Ishikawa (cell line): ENCODE measurements at regions not wholly inside any gene's neighbourhood (a gene's known extent, or its start where the extent isn't known, plus 50 kb on each side); places are given as distances from the start of the nearest gene placed in this dataset.

Experiments
- CEBPB ChIP-seq: IDR thresholded peaks from 2 replicates; pipeline ENCODE4 v1.6.1; 2012
- CREB1 ChIP-seq: IDR thresholded peaks from 2 replicates; pipeline ENCODE4 v1.6.1; 2012; ENCODE audit warnings: low read depth
- EGR1 ChIP-seq: IDR thresholded peaks from 2 replicates; pipeline ENCODE4 v1.6.1; 2012
- EP300 ChIP-seq: IDR thresholded peaks from 2 replicates; pipeline ENCODE4 v1.6.1; 2012; ENCODE audit warnings: borderline replicate concordance
- FOXM1 ChIP-seq: IDR thresholded peaks from 2 replicates; pipeline ENCODE4 v1.6.1; 2012; ENCODE audit warnings: low read depth, borderline replicate concordance
- MAX ChIP-seq: IDR thresholded peaks from 2 replicates; pipeline ENCODE4 v1.6.1; 2012
- NFIC ChIP-seq: IDR thresholded peaks from 2 replicates; pipeline ENCODE4 v1.6.1; 2012
- RAD21 ChIP-seq: IDR thresholded peaks from 2 replicates; pipeline ENCODE4 v1.6.1; 2012; ENCODE audit warnings: low read depth
- REST ChIP-seq: IDR thresholded peaks from 2 replicates; pipeline ENCODE4 v1.6.1; 2012; ENCODE audit warnings: low read depth, mild to moderate bottlenecking
- TAF1 ChIP-seq: IDR thresholded peaks from 2 replicates; pipeline ENCODE4 v1.6.1; 2012; ENCODE audit warnings: low read depth, mild to moderate bottlenecking
- TCF12 ChIP-seq: IDR thresholded peaks from 2 replicates; pipeline ENCODE4 v1.6.1; 2012; ENCODE audit warnings: low read depth
- TEAD4 ChIP-seq: IDR thresholded peaks from 2 replicates; pipeline ENCODE4 v1.6.1; 2012
- USF1 ChIP-seq: IDR thresholded peaks from 2 replicates; pipeline ENCODE4 v1.6.1; 2012
- YY1 ChIP-seq: IDR thresholded peaks from 2 replicates; pipeline ENCODE4 v1.6.1; 2012; ENCODE audit warnings: low read depth
- ZBTB7A ChIP-seq: IDR thresholded peaks from 2 replicates; pipeline ENCODE4 v1.6.1; 2012; ENCODE audit warnings: low read depth

GRCh38 chr5:155587458-155587857 is 573.9 kb downstream of the KIF4B start:
- TF ChIP-seq MAX (no peak), EGR1 (no peak), FOXM1 (no peak), YY1 (no peak), CEBPB (no peak), TAF1 (no peak), USF1 (no peak), NFIC (no peak), CREB1 (no peak), RAD21 (no peak), ZBTB7A (no peak), REST (no peak), TCF12 (no peak), TEAD4 (no peak), EP300 (no peak)

- TF ChIP-seq RAD21 (no peak), EGR1 (no peak), USF1 (no peak), TAF1 (no peak), CEBPB (no peak), ZBTB7A (no peak), REST (no peak), YY1 (no peak), TCF12 (no peak), MAX (no peak), EP300 (no peak), CREB1 (no peak), NFIC (no peak), TEAD4 (no peak), FOXM1 (no peak)
These were observed 577.7 kb downstream of the KIF4B start for GRCh38 chr5:155591273-155591672.

- TF ChIP-seq RAD21 (no peak), REST (no peak), TAF1 (no peak), EP300 (no peak), TEAD4 (no peak), MAX (no peak), NFIC (no peak), ZBTB7A (no peak), TCF12 (no peak), EGR1 (no peak), FOXM1 (no peak), CREB1 (no peak), CEBPB (no peak), USF1 (no peak), YY1 (no peak)
These were observed 580.7 kb downstream of the KIF4B start for GRCh38 chr5:155594270-155594669.

- TF ChIP-seq REST: no peak
- no peak for TF ChIP-seq FOXM1
- TF ChIP-seq USF1: no peak
- no peak for TF ChIP-seq RAD21
- TF ChIP-seq ZBTB7A: no peak
- TF ChIP-seq TCF12: no peak
- no peak for TF ChIP-seq TEAD4
- no peak for TF ChIP-seq MAX
- no peak for TF ChIP-seq YY1
- TF ChIP-seq TAF1: no peak
- no peak for TF ChIP-seq NFIC
- TF ChIP-seq CEBPB: no peak
- no peak for TF ChIP-seq CREB1
- no peak for TF ChIP-seq EGR1
- TF ChIP-seq EP300: no peak
These were observed 582.2 kb downstream of the KIF4B start for GRCh38 chr5:155595791-155596190.
